PC-9 (cell line): ENCODE measurements at regions not wholly inside any gene's neighbourhood (a gene's known extent, or its start where the extent isn't known, plus 50 kb on each side); places are given as distances from the start of the nearest gene placed in this dataset.

Experiments used
- BruUV-seq: library from RNA; stranded (reverse); fragments of 400-500 nt; replicated peaks from 2 replicates; lab custom pipeline; 2021; lab: Mats Ljungman, UMichigan
- CTCF ChIA-PET: fragments of 300-600 bp; sonication (Branson Sonifier 250); formaldehyde crosslinking; loops from one replicate; lab custom pipeline; 2022; ENCODE audit warnings: antibody characterized with exemption; lab: Charles Lee
- POLR2A ChIA-PET: fragments of 300-600 bp; sonication (Branson Sonifier 250); formaldehyde crosslinking; loops from one replicate; lab custom pipeline; 2022; ENCODE audit warnings: antibody characterized with exemption; ENCODE audit not compliant: unreplicated experiment; lab: Charles Lee
- DNase-seq, 2 experiments: peaks; one replicate each; pipeline versions ENCODE4 v3.0.0 to v3.0.0-alpha.2; 2015 to 2022; ENCODE audit warnings: mixed read lengths in 1 of 2
- H2AFZ ChIP-seq: fragments of 200-600 bp; sonication (generic); 2 replicates; pipeline ENCODE4 v1.8.1; 2017; ENCODE audit warnings: antibody characterized with exemption
- H3F3A ChIP-seq: fragments of 200-600 bp; sonication (generic); 2 replicates; pipeline ENCODE4 v1.8.1; 2017; ENCODE audit warnings: antibody characterized with exemption, mild to moderate bottlenecking, low read depth; ENCODE audit not compliant: insufficient read depth
- H3K27ac ChIP-seq: fragments of 200-600 bp; sonication (generic); 2 replicates; pipeline ENCODE4 v1.6.1; 2016; ENCODE audit warnings: mixed run types
- H3K27me3 ChIP-seq: fragments of 200-600 bp; sonication (generic); 2 replicates; pipeline ENCODE4 v1.6.1; 2016; ENCODE audit warnings: low read depth, mixed run types; ENCODE audit not compliant: insufficient read depth
- H3K36me3 ChIP-seq: fragments of 200-600 bp; sonication (generic); 2 replicates; pipeline ENCODE4 v1.6.1; 2016; ENCODE audit warnings: low read depth, mixed run types
- H3K4me1 ChIP-seq: fragments of 200-600 bp; sonication (generic); replicated peaks from 2 replicates; pipeline ENCODE4 v1.6.1; 2016; ENCODE audit warnings: mixed run types; ENCODE audit not compliant: insufficient read depth
- H3K4me2 ChIP-seq: fragments of 200-600 bp; sonication (generic); 2 replicates; pipeline ENCODE4 v1.6.1; 2017; ENCODE audit warnings: mixed run types
- H3K4me3 ChIP-seq: fragments of 200-600 bp; sonication (generic); 2 replicates; pipeline ENCODE4 v1.6.1; 2016; ENCODE audit warnings: mixed run types
- H3K79me2 ChIP-seq: fragments of 200-600 bp; sonication (generic); 2 replicates; pipeline ENCODE4 v1.6.1; 2017; ENCODE audit warnings: low read depth, mixed run types
- H3K9me2 ChIP-seq: fragments of 200-600 bp; sonication (generic); 2 replicates; pipeline ENCODE4 v1.8.1; 2017; ENCODE audit warnings: mild to moderate bottlenecking; ENCODE audit not compliant: insufficient read depth
- H3K9me3 ChIP-seq: fragments of 200-600 bp; sonication (generic); 2 replicates; pipeline ENCODE4 v1.8.1; 2016; ENCODE audit warnings: low read depth; ENCODE audit not compliant: insufficient read depth
- H4K20me1 ChIP-seq: fragments of 200-600 bp; sonication (generic); 2 replicates; pipeline ENCODE4 v1.8.1; 2017; ENCODE audit not compliant: insufficient read depth
- EZH2 ChIP-seq: fragments of 200-600 bp; sonication (generic); IDR thresholded peaks from 2 replicates; pipeline ENCODE4 v1.8.0; 2017; ENCODE audit warnings: antibody characterized with exemption, low read depth
- intact Hi-C: fragments of 100-400 bp; cut with micrococcal nuclease; formaldehyde crosslinking; loops from one replicate; pipeline ENCODE4 v1.10.0; 2022; ENCODE audit not compliant: unreplicated experiment
- TF ChIP-seq, protein P1 (sequence below): fragments of 200-600 bp; sonication (generic); conservative IDR thresholded peaks from 2 replicates; pipeline ENCODE4 v1.6.1; 2017; ENCODE audit warnings: mixed run types, antibody characterized with exemption, mild to moderate bottlenecking, moderate library complexity

DNA sequence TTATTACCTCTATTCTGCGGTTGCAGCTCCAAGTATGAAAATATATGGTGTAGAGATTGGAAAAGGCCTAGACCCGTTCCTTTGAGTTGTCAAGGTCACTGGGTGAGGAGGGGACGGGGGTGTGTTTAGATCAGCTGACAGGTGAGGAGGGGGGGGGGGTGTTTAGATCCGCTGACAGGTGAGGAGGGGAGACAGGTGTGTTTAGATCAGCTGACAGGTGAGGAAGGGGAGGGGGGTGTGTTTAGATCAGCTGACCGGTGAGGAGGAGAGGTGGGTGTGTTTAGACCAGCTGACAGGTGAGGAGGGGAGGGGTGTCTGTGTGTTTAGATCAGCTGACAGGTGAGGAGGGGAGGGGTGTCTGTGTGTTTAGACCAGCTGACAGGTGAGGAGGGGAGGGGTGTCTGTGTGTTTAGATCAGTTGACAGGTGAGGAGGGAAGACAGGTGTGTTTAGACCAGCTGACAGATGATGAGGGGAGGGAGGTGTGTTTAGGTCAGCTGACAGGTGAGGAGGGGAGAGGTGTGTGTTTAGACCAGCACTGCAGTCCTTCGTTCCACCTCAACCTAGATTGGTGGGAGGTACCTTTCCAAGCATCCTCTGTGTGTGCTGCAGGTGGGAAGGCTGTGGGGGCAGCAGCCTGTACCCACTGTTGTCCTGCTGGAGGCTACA lies 655.0 kb upstream of the ADARB2 start:
- no peaks in the 10 kb centered on the region for H3K79me2 ChIP-seq
- no peaks in the 10 kb centered on the region for H3K27me3 ChIP-seq
- H3K4me1 ChIP-seq: no peaks in the 10 kb centered on the region
- DNase-seq: no peak
- H3K9me2 ChIP-seq: no peaks in the 10 kb centered on the region
- intact Hi-C loops: no loop called here
- H3K36me3 ChIP-seq: no peaks in the 10 kb centered on the region
- no peaks in the 10 kb centered on the region for H3F3A ChIP-seq
- H3K4me2 ChIP-seq: no peak overlapping the region
- BruUV-seq: no TSS peak
- H3K4me3 ChIP-seq: no peak overlapping the region
- no peaks in the 10 kb centered on the region for H4K20me1 ChIP-seq
- no peak overlapping the region for H2AFZ ChIP-seq
- ChIA-PET POLR2A (no interaction called here), CTCF (no interaction called here)
- H3K9me3 ChIP-seq: no peaks in the 10 kb centered on the region
- TF ChIP-seq, protein P1, sequence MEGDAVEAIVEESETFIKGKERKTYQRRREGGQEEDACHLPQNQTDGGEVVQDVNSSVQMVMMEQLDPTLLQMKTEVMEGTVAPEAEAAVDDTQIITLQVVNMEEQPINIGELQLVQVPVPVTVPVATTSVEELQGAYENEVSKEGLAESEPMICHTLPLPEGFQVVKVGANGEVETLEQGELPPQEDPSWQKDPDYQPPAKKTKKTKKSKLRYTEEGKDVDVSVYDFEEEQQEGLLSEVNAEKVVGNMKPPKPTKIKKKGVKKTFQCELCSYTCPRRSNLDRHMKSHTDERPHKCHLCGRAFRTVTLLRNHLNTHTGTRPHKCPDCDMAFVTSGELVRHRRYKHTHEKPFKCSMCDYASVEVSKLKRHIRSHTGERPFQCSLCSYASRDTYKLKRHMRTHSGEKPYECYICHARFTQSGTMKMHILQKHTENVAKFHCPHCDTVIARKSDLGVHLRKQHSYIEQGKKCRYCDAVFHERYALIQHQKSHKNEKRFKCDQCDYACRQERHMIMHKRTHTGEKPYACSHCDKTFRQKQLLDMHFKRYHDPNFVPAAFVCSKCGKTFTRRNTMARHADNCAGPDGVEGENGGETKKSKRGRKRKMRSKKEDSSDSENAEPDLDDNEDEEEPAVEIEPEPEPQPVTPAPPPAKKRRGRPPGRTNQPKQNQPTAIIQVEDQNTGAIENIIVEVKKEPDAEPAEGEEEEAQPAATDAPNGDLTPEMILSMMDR: no peak
- no peak for TF ChIP-seq EZH2
- H3K27ac ChIP-seq: no peak overlapping the region

DNA sequence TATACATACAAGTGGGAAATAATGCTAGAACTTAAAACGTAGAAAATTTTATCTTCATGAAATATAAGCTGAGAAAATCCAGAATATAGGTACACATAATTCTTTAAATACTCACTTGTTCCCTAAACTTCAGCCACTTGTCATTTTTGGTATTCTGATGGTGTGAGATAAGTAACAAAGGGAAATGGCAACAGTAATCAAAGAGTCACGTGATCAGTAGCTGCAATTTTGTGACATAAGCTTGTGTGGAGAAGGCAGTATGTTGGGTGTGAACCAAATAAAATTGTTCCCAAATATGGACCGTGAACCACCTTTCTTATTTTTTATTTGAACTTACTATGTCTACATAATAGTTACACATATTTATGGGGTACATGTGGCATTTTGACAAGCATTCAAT lies 650.3 kb upstream of the ADARB2 start:
- intact Hi-C loops: no loop called here
- H4K20me1 ChIP-seq: no peaks in the 10 kb centered on the region
- H3K4me1 ChIP-seq: no peaks in the 10 kb centered on the region
- no peak overlapping the region for H3K4me3 ChIP-seq
- DNase-seq: no peak
- H3K4me2 ChIP-seq: no peak overlapping the region
- H3K9me2 ChIP-seq: no peaks in the 10 kb centered on the region
- no peaks in the 10 kb centered on the region for H3K79me2 ChIP-seq
- no peak overlapping the region for H2AFZ ChIP-seq
- CTCF ChIA-PET: no interaction called here
- BruUV-seq: no TSS peak
- no peak overlapping the region for H3K27ac ChIP-seq
- TF ChIP-seq, protein P1: no peak
- TF ChIP-seq EZH2: no peak
- peaks cover 5% of the 10 kb centered on the region; the same call in 1 of the 2 replicates for H3K27me3 ChIP-seq
- H3F3A ChIP-seq: no peaks in the 10 kb centered on the region
- POLR2A ChIA-PET: no interaction called here
- no peaks in the 10 kb centered on the region for H3K9me3 ChIP-seq
- H3K36me3 ChIP-seq: no peaks in the 10 kb centered on the region

DNA sequence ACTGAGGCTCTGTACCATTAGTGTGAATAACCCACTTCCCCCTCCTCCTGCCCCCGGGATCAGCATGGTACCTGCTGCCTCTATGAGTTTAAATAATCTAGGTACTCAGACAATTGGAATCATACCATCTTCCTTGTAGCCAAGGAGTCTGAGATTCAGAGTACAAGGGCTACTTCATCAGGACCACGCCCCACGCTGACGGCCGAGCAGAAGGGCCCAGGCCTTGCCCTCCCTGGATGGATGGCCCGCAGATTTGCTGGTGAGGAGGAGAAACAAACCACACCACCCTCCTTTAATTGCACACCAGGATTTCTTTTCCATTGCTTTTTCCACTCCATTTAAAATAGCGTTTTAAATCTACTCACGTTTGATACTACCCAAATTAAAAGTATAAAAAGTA lies 649.9 kb upstream of the ADARB2 start:
- no peaks in the 10 kb centered on the region for H3K36me3 ChIP-seq
- no peak overlapping the region for H2AFZ ChIP-seq
- no TSS peak for BruUV-seq
- peaks cover 5% of the 10 kb centered on the region; the same call in 1 of the 2 replicates for H3K27me3 ChIP-seq
- H3K9me3 ChIP-seq: no peaks in the 10 kb centered on the region
- no peaks in the 10 kb centered on the region for H3K79me2 ChIP-seq
- H3K4me1 ChIP-seq: no peaks in the 10 kb centered on the region
- ChIA-PET POLR2A (no interaction called here), CTCF (no interaction called here)
- no peaks in the 10 kb centered on the region for H4K20me1 ChIP-seq
- intact Hi-C loops: no loop called here
- H3F3A ChIP-seq: no peaks in the 10 kb centered on the region
- TF ChIP-seq EZH2: no peak
- TF ChIP-seq, protein P1: no peak
- DNase-seq: no peak
- H3K27ac ChIP-seq: no peak overlapping the region
- H3K4me2 ChIP-seq: no peak overlapping the region
- H3K4me3 ChIP-seq: no peak overlapping the region
- H3K9me2 ChIP-seq: no peaks in the 10 kb centered on the region
